ENCODE measurements at regions not wholly inside any gene's neighbourhood (a gene's known extent, or its start where the extent isn't known, plus 50 kb on each side); places are given as distances from the start of the nearest gene placed in this dataset.
"Not testable (repeated sequence)": the region's sequence is repeated elsewhere in the genome, so short reads cannot be mapped to it uniquely, and the experiment has no call there.

- no peak for ATAC-seq
- DNase-seq: no peak
- intact Hi-C loops (cut with DNase I): no loop called here
These were observed 221.7 kb upstream of the CDH11 start for GRCh38 chr16:65343556-65343955.

- DNase-seq (no peak), ATAC-seq (no peak)
- intact Hi-C loops (cut with DNase I): no loop called here
These were observed 220.5 kb upstream of the CDH11 start for GRCh38 chr16:65342231-65342866.

GRCh38 chr16:65339062-65339461 is 217.2 kb upstream of the CDH11 start:
- intact Hi-C loops (cut with DNase I): no loop called here
- ATAC-seq: no peak
- no peak for DNase-seq

GRCh38 chr16:65336160-65336559 is 214.3 kb upstream of the CDH11 start:
- DNase-seq (no peak), ATAC-seq (no peak)
- intact Hi-C loops (cut with DNase I): no loop called here

- intact Hi-C loops (cut with DNase I): no loop called here
- DNase-seq (no peak), ATAC-seq (no peak)
These were observed 212.2 kb upstream of the CDH11 start for GRCh38 chr16:65334081-65334480.

GRCh38 chr16:65333283-65333682 is 211.4 kb upstream of the CDH11 start:
- DNase-seq (no peak), ATAC-seq (no peak)
- intact Hi-C loops (cut with DNase I): no loop called here

- DNase-seq (peak; percentile 33), ATAC-seq (no peak)
- intact Hi-C loops (cut with DNase I): no loop called here
These were observed 205.5 kb upstream of the CDH11 start for GRCh38 chr16:65327346-65327745.

- intact Hi-C loops (cut with DNase I): no loop called here
- DNase-seq (no peak), ATAC-seq (no peak)
These were observed 201.9 kb upstream of the CDH11 start for GRCh38 chr16:65323655-65324237.

GRCh38 chr16:65319621-65320231 is 197.9 kb upstream of the CDH11 start:
- intact Hi-C loops (cut with DNase I): no loop called here
- no peak for DNase-seq
- no peak for ATAC-seq

GRCh38 chr16:65318590-65319257 is 196.9 kb upstream of the CDH11 start:
- ATAC-seq: no peak
- no peak for DNase-seq
- intact Hi-C loops (cut with DNase I): no loop called here

- ATAC-seq (no peak), DNase-seq (no peak)
- intact Hi-C loops (cut with DNase I): no loop called here
These were observed 196.3 kb upstream of the CDH11 start for GRCh38 chr16:65318138-65318537.

- intact Hi-C loops (cut with DNase I): no loop called here
- DNase-seq: no peak
These were observed 194.9 kb upstream of the CDH11 start for GRCh38 chr16:65316808-65317207.

GRCh38 chr16:65315081-65315780 is 193.4 kb upstream of the CDH11 start:
- ATAC-seq: peak; percentile 91 to 94
- intact Hi-C loops (cut with DNase I): no loop called here
- peak; percentile 82 for DNase-seq

More at GRCh38 chr16:65316808-65317207, 194.9 kb upstream of the CDH11 start:
- ATAC-seq: no peak

- intact Hi-C loops (cut with DNase I): no loop called here
- no peak for ATAC-seq
- DNase-seq: no peak
These were observed 192.8 kb upstream of the CDH11 start for GRCh38 chr16:65314627-65315008.

GRCh38 chr16:65313936-65314626 is 192.2 kb upstream of the CDH11 start:
- no peak for ATAC-seq
- DNase-seq: no peak
- intact Hi-C loops (cut with DNase I): no loop called here

GRCh38 chr16:65312795-65313194 is 190.9 kb upstream of the CDH11 start:
- no peak for DNase-seq
- ATAC-seq: no peak
- intact Hi-C loops (cut with DNase I): no loop called here

GRCh38 chr16:65312071-65312470 is 190.2 kb upstream of the CDH11 start:
- DNase-seq: no peak
- ATAC-seq: no peak
- intact Hi-C loops (cut with DNase I): no loop called here

- intact Hi-C loops (cut with DNase I); DNase-seq: not testable (repeated sequence)
- ATAC-seq: peak; percentile 54 to 78
These were observed 188.6 kb upstream of the CDH11 start for GRCh38 chr16:65310491-65310890.

GRCh38 chr16:65309354-65309753 is 187.5 kb upstream of the CDH11 start:
- ATAC-seq (no peak), DNase-seq (no peak)
- intact Hi-C loops (cut with DNase I): no loop called here
